ENCODE measurements at regions not wholly inside any gene's neighbourhood (a gene's known extent, or its start where the extent isn't known, plus 50 kb on each side); places are given as distances from the start of the nearest gene placed in this dataset.

- no peak for FAIRE-seq
- no peak overlapping the region for H3K4me3 ChIP-seq
- no peaks in the 10 kb centered on the region for H3K9me3 ChIP-seq
- no peak overlapping the region for H3K27ac ChIP-seq
- H3K27me3 ChIP-seq, result no peaks in the 10 kb centered on the region
- TF ChIP-seq CTCF (IDR thresholded peaks at IDR 0.05), result no peak
- no peak for DNase-seq
- H3K4me1 ChIP-seq, result no peaks in the 10 kb centered on the region
- no peaks in the 10 kb centered on the region for H3K36me3 ChIP-seq
- ATAC-seq, result no peak
- intact Hi-C loops (cut with DNase I), result no loop called here
Measured at GRCh38 chr4:13081830-13082229, 402.3 kb downstream of the RAB28 start.

- no peak for TF ChIP-seq CTCF (IDR thresholded peaks at IDR 0.05)
- H3K27ac ChIP-seq, result no peak overlapping the region
- FAIRE-seq, result no peak
- no peaks in the 10 kb centered on the region for H3K9me3 ChIP-seq
- DNase-seq, result no peak
- intact Hi-C loops (cut with DNase I), result no loop called here
- no peak overlapping the region for H3K4me3 ChIP-seq
- ATAC-seq, result no peak
- H3K36me3 ChIP-seq, result no peaks in the 10 kb centered on the region
- H3K27me3 ChIP-seq, result no peaks in the 10 kb centered on the region
- WGBS, 2 donors, result 57 to 71% methylated on average over 1 of the region's 1 CpG
- H3K4me1 ChIP-seq, result no peaks in the 10 kb centered on the region
Measured at GRCh38 chr4:13067077-13067476, 417.1 kb downstream of the RAB28 start.

- WGBS, 2 donors, result 47 to 53% methylated on average over 4 of the region's 4 CpGs
- Histone ChIP-seq H3K27me3 (no peaks in the 10 kb centered on the region), H3K4me1 (no peaks in the 10 kb centered on the region), H3K27ac (no peak overlapping the region), H3K9me3 (no peaks in the 10 kb centered on the region), H3K4me3 (no peak overlapping the region), H3K36me3 (no peaks in the 10 kb centered on the region)
- intact Hi-C loops (cut with DNase I), result no loop called here
- ATAC-seq (no peak), FAIRE-seq (no peak), DNase-seq (no peak)
- no peak for TF ChIP-seq CTCF (IDR thresholded peaks at IDR 0.05)
Measured at GRCh38 chr4:13059019-13059418, 425.1 kb downstream of the RAB28 start.

GRCh38 chr4:13056630-13057189 lies 427.4 kb downstream of the RAB28 start:
- H3K4me3 ChIP-seq, result no peak overlapping the region
- no peak overlapping the region for H3K27ac ChIP-seq
- FAIRE-seq, result no peak
- H3K9me3 ChIP-seq, result no peaks in the 10 kb centered on the region
- no peaks in the 10 kb centered on the region for H3K27me3 ChIP-seq
- H3K36me3 ChIP-seq, result no peaks in the 10 kb centered on the region
- no peak for DNase-seq
- WGBS, 2 donors, result 83 to 85% methylated on average over 4 of the region's 4 CpGs
- TF ChIP-seq CTCF (IDR thresholded peaks at IDR 0.05), result no peak
- H3K4me1 ChIP-seq, result no peaks in the 10 kb centered on the region
- intact Hi-C loops (cut with DNase I), result no loop called here
- ATAC-seq, result no peak

GRCh38 chr4:13054420-13054970 lies 429.6 kb downstream of the RAB28 start:
- no peak overlapping the region for H3K27ac ChIP-seq
- 86 to 88% methylated on average over 3 of the region's 3 CpGs for WGBS, 2 donors
- H3K36me3 ChIP-seq, result no peaks in the 10 kb centered on the region
- no peak for TF ChIP-seq CTCF (IDR thresholded peaks at IDR 0.05)
- H3K9me3 ChIP-seq, result no peaks in the 10 kb centered on the region
- no peak overlapping the region for H3K4me3 ChIP-seq
- DNase-seq (no peak), FAIRE-seq (no peak), ATAC-seq (no peak)
- intact Hi-C loops (cut with DNase I), result no loop called here
- H3K27me3 ChIP-seq, result no peaks in the 10 kb centered on the region
- H3K4me1 ChIP-seq, result no peaks in the 10 kb centered on the region

Measured in pancreas (tissue), 10 donors.